GM12878 (cell line): ENCODE measurements at regions not wholly inside any gene's neighbourhood (a gene's known extent, or its start where the extent isn't known, plus 50 kb on each side); places are given as distances from the start of the nearest gene placed in this dataset.

ENCODE experiments used
- ATAC-seq: fragments of 200-7000 bp; cut with Tn5 transposase; 3 replicates; pipeline ENCODE4 v1.9.1; 2020; ENCODE audit warnings: mild to moderate bottlenecking, moderate library complexity
- BruUV-seq: library from RNA; stranded (reverse); fragments of 400-500 nt; replicated peaks from 2 replicates; lab custom pipeline; 2021; lab: Mats Ljungman, UMichigan
- CTCF ChIA-PET: fragments of 300-600 bp; sonication (Branson Sonifier 250); formaldehyde crosslinking; extraction: SDS; loops from one replicate; lab custom pipeline; 2021; ENCODE audit warnings: inconsistent platforms; lab: Yijun Ruan, JAX
- POLR2A ChIA-PET: fragments of 350-600 bp; formaldehyde crosslinking; extraction: SDS; loops from one replicate; lab custom pipeline; 2021; ENCODE audit warnings: inconsistent platforms; lab: Charles Lee
- RAD21 ChIA-PET: fragments of 300-600 bp; sonication (Branson Sonifier 250); formaldehyde crosslinking; loops from one replicate; lab custom pipeline; 2023; ENCODE audit warnings: antibody characterized with exemption; ENCODE audit not compliant: unreplicated experiment; lab: Charles Lee
- SMC1A ChIA-PET: fragments of 300-600 bp; sonication (Branson Sonifier 250); formaldehyde crosslinking; loops from one replicate; lab custom pipeline; 2023; ENCODE audit not compliant: unreplicated experiment, uncharacterized antibody; lab: Charles Lee
- DNase-seq: peaks from one replicate; pipeline ENCODE4 v3.0.0-alpha.2; 2011; ENCODE audit warnings: low read depth, low spot score
- FAIRE-seq: peaks from 3 replicates; lab custom pipeline; 2011; peaks lifted over from hg19 to GRCh38; lab: Jason Lieb, UNC
- H2AFZ ChIP-seq: 2 replicates; pipeline ENCODE4 v1.6.0; 2011; ENCODE audit warnings: low read depth, low read length, control low read depth; ENCODE audit not compliant: control insufficient read depth
- H3K27ac ChIP-seq: 2 replicates; pipeline ENCODE4 v1.5.1; 2011; ENCODE audit warnings: control low read depth; ENCODE audit not compliant: control insufficient read depth, insufficient read depth
- H3K27me3 ChIP-seq, 2 experiments: replicated peaks in 1 of 2; 2 replicates each; pipeline versions ENCODE4 v1.6.0 to v1.6.1; 2011; ENCODE audit warnings: low read length in 1 of 2; ENCODE audit not compliant: control insufficient read depth in 2 of 2, insufficient read depth in 2 of 2
- H3K36me3 ChIP-seq, 2 experiments: 2 replicates each; pipeline ENCODE4 v1.5.1; 2011; ENCODE audit warnings: low read length in 1 of 2; ENCODE audit not compliant: control insufficient read depth in 2 of 2, insufficient read depth in 2 of 2
- H3K4me1 ChIP-seq: 2 replicates; pipeline ENCODE4 v1.6.1; 2011; ENCODE audit warnings: mild to moderate bottlenecking, low read length, moderate library complexity, mixed read lengths; ENCODE audit not compliant: control insufficient read depth, insufficient read depth
- H3K4me2 ChIP-seq: 2 replicates; pipeline ENCODE4 v1.6.0; 2011; ENCODE audit warnings: control low read depth; ENCODE audit not compliant: control insufficient read depth, insufficient read depth
- H3K4me3 ChIP-seq: fragments of 200-600 bp; sonication (generic); 2 replicates; pipeline ENCODE4 v1.5.1; 2016
- H3K79me2 ChIP-seq: 2 replicates; pipeline ENCODE4 v1.6.0; 2011; ENCODE audit warnings: low read length; ENCODE audit not compliant: control insufficient read depth, insufficient read depth
- H3K9ac ChIP-seq: 2 replicates; pipeline ENCODE4 v1.8.0; 2011; ENCODE audit warnings: low read length, control low read depth, mixed read lengths; ENCODE audit not compliant: control insufficient read depth, insufficient read depth
- H3K9me3 ChIP-seq: replicated peaks from 3 replicates; pipeline ENCODE4 v1.5.1; 2011; ENCODE audit warnings: mild to moderate bottlenecking, low read length; ENCODE audit not compliant: control insufficient read depth, insufficient read depth
- H4K20me1 ChIP-seq: 2 replicates; pipeline ENCODE4 v1.6.0; 2011; ENCODE audit not compliant: control insufficient read depth, insufficient read depth
- CBX5 ChIP-seq: sonication (generic); IDR thresholded peaks from 2 replicates; pipeline ENCODE4 v1.6.1; 2016; ENCODE audit warnings: low read depth, moderate library complexity, mild to moderate bottlenecking, inconsistent platforms
- CUX1 ChIP-seq: IDR thresholded peaks from 2 replicates; pipeline ENCODE4 v1.6.1; 2012; ENCODE audit warnings: improper control_type of control experiment, low read depth, low read length; ENCODE audit not compliant: insufficient replicate concordance
- DPF2 ChIP-seq: fragments of 450-650 bp; IDR thresholded peaks from 2 replicates; pipeline ENCODE4 v1.6.1; 2017; ENCODE audit warnings: mild to moderate bottlenecking
- ESRRA ChIP-seq: IDR thresholded peaks from 2 replicates; pipeline ENCODE4 v1.6.1; 2012; ENCODE audit warnings: mild to moderate bottlenecking, low read length, improper control_type of control experiment
- JUNB ChIP-seq: IDR thresholded peaks from 2 replicates; pipeline ENCODE4 v1.6.1; 2016; ENCODE audit warnings: antibody characterized with exemption, mild to moderate bottlenecking
- MYB ChIP-seq: fragments of 150-350 bp; IDR thresholded peaks from 2 replicates; pipeline ENCODE4 v1.6.1; 2014; ENCODE audit warnings: mild to moderate bottlenecking, low read depth, low read length, borderline replicate concordance
- SKIL ChIP-seq: fragments of 450-650 bp; IDR thresholded peaks from 2 replicates; pipeline ENCODE4 v1.6.1; 2017; ENCODE audit warnings: mild to moderate bottlenecking, low read depth, inconsistent platforms; ENCODE audit not compliant: poor library complexity, severe bottlenecking
- ZBTB4 ChIP-seq: fragments of 450-650 bp; formaldehyde crosslinking; IDR thresholded peaks from 2 replicates; pipeline ENCODE4 v1.4.0; 2022; ENCODE audit warnings: mild to moderate bottlenecking, moderate library complexity
- ZNF592 ChIP-seq: fragments of 450-650 bp; IDR thresholded peaks from 2 replicates; pipeline ENCODE4 v1.6.1; 2017; ENCODE audit warnings: mild to moderate bottlenecking, moderate library complexity
- WGBS: methylation state at CpG from one replicate; pipeline ENCODE4 v1.1.6; 2016; ENCODE audit warnings: low lambda C conversion rate; ENCODE audit not compliant: insufficient replicate concordance, insufficient coverage; ENCODE audit errors: missing lambda C conversion rate; 5-methylcytosine and 5-hydroxymethylcytosine counted together
- in situ Hi-C: fragments of 300-500 bp; cut with MboI; formaldehyde crosslinking; loops from 9 replicates; pipeline ENCODE4 v1.14.3; 2018; ENCODE audit warnings: mixed read lengths
- intact Hi-C: fragments of 100-400 bp; cut with micrococcal nuclease; formaldehyde crosslinking; loops from one replicate; pipeline ENCODE4 v1.14.2; 2022; ENCODE audit not compliant: unreplicated experiment

- 92% methylated on average over 1 of the region's 1 CpG for WGBS
- H2AFZ ChIP-seq: no peak overlapping the region
- no peak overlapping the region for H3K27ac ChIP-seq
- no peaks in the 10 kb centered on the region for H3K4me1 ChIP-seq
- no peak for FAIRE-seq
- no peak overlapping the region for H3K9ac ChIP-seq
- RAD21 ChIA-PET: interaction anchor here (0.7 kb wide), 1 partner anchor 40 kb away, joined by 3 read pairs; no protein-coding TSS in a partner anchor
- POLR2A ChIA-PET: no interaction called here
- no peaks in the 10 kb centered on the region for H3K27me3 ChIP-seq
- no peak overlapping the region for H3K4me2 ChIP-seq
- TF ChIP-seq SKIL (no peak), CUX1 (no peak), ESRRA (no peak), MYB (no peak), ZBTB4 (CRISPR knock-in tag) (no peak), JUNB (no peak), CBX5 (no peak), DPF2 (no peak), ZNF592 (no peak)
- in situ Hi-C loops (no loop called here), intact Hi-C loops (no loop called here)
- ATAC-seq: no peak
- no TSS peak for BruUV-seq
- H4K20me1 ChIP-seq: no peaks in the 10 kb centered on the region
- no peak overlapping the region for H3K4me3 ChIP-seq
- DNase-seq: no peak
- no peaks in the 10 kb centered on the region for H3K9me3 ChIP-seq
- SMC1A ChIA-PET: interaction anchor here (0.6 to 1.8 kb wide), 2 partner anchors 57 to 241 kb away, joined by 3 to 6 read pairs; no protein-coding TSS in a partner anchor
- CTCF ChIA-PET: no interaction called here
- H3K36me3 ChIP-seq: no peaks in the 10 kb centered on the region
- no peaks in the 10 kb centered on the region for H3K79me2 ChIP-seq
Observed at GRCh38 chr3:137385922-137386321, 378.2 kb upstream of the SOX14 start.
